ENCODE measurements at regions not wholly inside any gene's neighbourhood (a gene's known extent, or its start where the extent isn't known, plus 50 kb on each side); places are given as distances from the start of the nearest gene placed in this dataset.

- TF ChIP-seq CTCF (IDR thresholded peaks at IDR 0.05) = no peak
- TF ChIP-seq POLR2A (IDR thresholded peaks at IDR 0.05) = no peak
Observed at GRCh38 chr2:121120991-121121390, 164.0 kb downstream of the TFCP2L1 start.
